HG03108 (cell line): ENCODE measurements at regions not wholly inside any gene's neighbourhood (a gene's known extent, or its start where the extent isn't known, plus 50 kb on each side); places are given as distances from the start of the nearest gene placed in this dataset.

Experiments
- ATAC-seq: cut with Tn5 transposase; IDR thresholded peaks from one replicate; pipeline ENCODE4 v1.9.1; 2021; ENCODE audit warnings: moderate library complexity; ENCODE audit not compliant: unreplicated experiment

GRCh38 chr3:156620901-156621300 lies 53.5 kb upstream of the TIPARP start:
- ATAC-seq: no peak

- ATAC-seq: no peak
These were observed 54.1 kb upstream of the TIPARP start for GRCh38 chr3:156620260-156620659.

- ATAC-seq: no peak
These were observed 55.0 kb upstream of the TIPARP start for GRCh38 chr3:156619376-156619775.

GRCh38 chr3:156617781-156618180 lies 56.6 kb upstream of the TIPARP start:
- ATAC-seq: no peak

- ATAC-seq: no peak
These were observed 57.2 kb upstream of the TIPARP start for GRCh38 chr3:156617145-156617544.

GRCh38 chr3:156615592-156616173 lies 58.7 kb upstream of the TIPARP start:
- ATAC-seq: no peak

GRCh38 chr3:156614642-156615511 lies 59.5 kb upstream of the TIPARP start:
- no peak for ATAC-seq

- ATAC-seq: no peak
These were observed 58.0 kb upstream of the SSR3 start for GRCh38 chr3:156612903-156613302.

GRCh38 chr3:156611870-156612494 lies 57.1 kb upstream of the SSR3 start:
- no peak for ATAC-seq

- ATAC-seq: no peak
These were observed 55.2 kb upstream of the SSR3 start for GRCh38 chr3:156610154-156610553.

- ATAC-seq: no peak
These were observed 54.6 kb upstream of the SSR3 start for GRCh38 chr3:156609546-156609945.

- no peak for ATAC-seq
These were observed 53.9 kb upstream of the SSR3 start for GRCh38 chr3:156608601-156609514.

- ATAC-seq: peak; percentile 43
These were observed 51.8 kb upstream of the SSR3 start for GRCh38 chr3:156606729-156607128.

- ATAC-seq: peak; percentile 33
These were observed 51.0 kb upstream of the SSR3 start for GRCh38 chr3:156605686-156606605.

GRCh38 chr3:156604642-156605144 lies 49.8 kb upstream of the SSR3 start:
- no peak for ATAC-seq
